ENCODE measurements at regions not wholly inside any gene's neighbourhood (a gene's known extent, or its start where the extent isn't known, plus 50 kb on each side); places are given as distances from the start of the nearest gene placed in this dataset.

GRCh38 chr11:116605543-116606459 lies 167.0 kb downstream of the BUD13 start:
- peak; percentile 66 for TF ChIP-seq CTCF (IDR thresholded peaks at IDR 0.05; ENCODE audit: low read depth, low read length)
- TF ChIP-seq EZH2phosphoT487 (IDR thresholded peaks at IDR 0.05; ENCODE audit: low read depth), result no peak

Measured in OCI-LY3 (cell line).